BE2C (cell line): ENCODE measurements at regions not wholly inside any gene's neighbourhood (a gene's known extent, or its start where the extent isn't known, plus 50 kb on each side); places are given as distances from the start of the nearest gene placed in this dataset.

Source experiments
- DNase-seq: peaks from one replicate; pipeline ENCODE4 v3.0.0-alpha.2; 2020
- H3K27me3 ChIP-seq: fragments of 250-450 bp; sonication (Bioruptor Pico); 2 replicates; pipeline ENCODE4 v1.5.1; 2020; ENCODE audit warnings: mild to moderate bottlenecking
- H3K36me3 ChIP-seq: fragments of 250-450 bp; sonication (Bioruptor Pico); 2 replicates; pipeline ENCODE4 v1.5.1; 2020; ENCODE audit warnings: mild to moderate bottlenecking
- H3K4me1 ChIP-seq: fragments of 250-450 bp; sonication (Bioruptor Pico); 2 replicates; pipeline ENCODE4 v1.5.1; 2020
- H3K4me3 ChIP-seq: 2 replicates; pipeline ENCODE4 v1.5.1; 2011; ENCODE audit warnings: low read depth, low read length
- H3K9me3 ChIP-seq: fragments of 250-450 bp; sonication (Bioruptor Pico); 2 replicates; pipeline ENCODE4 v1.5.1; 2020
- TF ChIP-seq, protein P1 (sequence below): IDR thresholded peaks from 2 replicates; pipeline ENCODE4 v1.5.1; 2012; ENCODE audit warnings: mild to moderate bottlenecking, low read depth, low read length

DNA sequence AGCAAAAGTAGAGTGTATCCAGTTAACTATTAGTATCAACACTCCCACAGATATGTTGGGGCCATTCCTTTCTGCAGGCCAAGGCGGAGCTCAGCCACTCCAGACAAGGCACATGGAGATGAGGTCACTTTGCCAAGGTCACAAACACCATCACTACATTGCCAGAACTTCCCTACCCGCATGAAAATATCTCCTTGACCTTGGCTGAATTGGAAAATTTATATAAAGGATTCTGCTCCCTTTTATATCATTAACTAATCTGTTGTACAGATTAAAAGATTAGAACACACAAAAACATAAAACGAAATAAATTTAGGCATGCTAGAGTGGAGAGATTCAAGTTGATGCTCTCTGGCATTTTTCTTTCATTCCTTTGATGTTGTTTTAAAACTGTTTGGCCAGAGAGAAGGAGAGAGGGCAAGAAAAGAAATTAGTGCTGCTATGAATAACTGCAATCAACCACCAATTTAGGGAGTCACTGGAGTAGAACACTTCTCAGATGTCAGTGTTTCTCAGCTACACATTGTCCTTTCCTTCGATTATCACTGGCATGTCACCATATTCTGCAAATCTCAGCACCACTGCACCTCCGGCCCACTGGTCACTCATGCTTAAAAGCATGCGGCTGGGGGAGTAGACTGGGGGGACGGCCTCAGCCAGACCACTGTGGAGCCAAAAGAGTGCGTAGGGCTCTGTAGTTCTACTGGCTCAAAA lies 78.7 kb upstream of the ATP1B1 start:
- Histone ChIP-seq H3K4me3 (no peak overlapping the region), H3K36me3 (no peaks in the 10 kb centered on the region), H3K4me1 (peaks cover 13% of the 10 kb centered on the region), H3K27me3 (no peaks in the 10 kb centered on the region), H3K9me3 (no peaks in the 10 kb centered on the region)
- DNase-seq = no peak
- TF ChIP-seq, protein P1, sequence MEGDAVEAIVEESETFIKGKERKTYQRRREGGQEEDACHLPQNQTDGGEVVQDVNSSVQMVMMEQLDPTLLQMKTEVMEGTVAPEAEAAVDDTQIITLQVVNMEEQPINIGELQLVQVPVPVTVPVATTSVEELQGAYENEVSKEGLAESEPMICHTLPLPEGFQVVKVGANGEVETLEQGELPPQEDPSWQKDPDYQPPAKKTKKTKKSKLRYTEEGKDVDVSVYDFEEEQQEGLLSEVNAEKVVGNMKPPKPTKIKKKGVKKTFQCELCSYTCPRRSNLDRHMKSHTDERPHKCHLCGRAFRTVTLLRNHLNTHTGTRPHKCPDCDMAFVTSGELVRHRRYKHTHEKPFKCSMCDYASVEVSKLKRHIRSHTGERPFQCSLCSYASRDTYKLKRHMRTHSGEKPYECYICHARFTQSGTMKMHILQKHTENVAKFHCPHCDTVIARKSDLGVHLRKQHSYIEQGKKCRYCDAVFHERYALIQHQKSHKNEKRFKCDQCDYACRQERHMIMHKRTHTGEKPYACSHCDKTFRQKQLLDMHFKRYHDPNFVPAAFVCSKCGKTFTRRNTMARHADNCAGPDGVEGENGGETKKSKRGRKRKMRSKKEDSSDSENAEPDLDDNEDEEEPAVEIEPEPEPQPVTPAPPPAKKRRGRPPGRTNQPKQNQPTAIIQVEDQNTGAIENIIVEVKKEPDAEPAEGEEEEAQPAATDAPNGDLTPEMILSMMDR = no peak

DNA sequence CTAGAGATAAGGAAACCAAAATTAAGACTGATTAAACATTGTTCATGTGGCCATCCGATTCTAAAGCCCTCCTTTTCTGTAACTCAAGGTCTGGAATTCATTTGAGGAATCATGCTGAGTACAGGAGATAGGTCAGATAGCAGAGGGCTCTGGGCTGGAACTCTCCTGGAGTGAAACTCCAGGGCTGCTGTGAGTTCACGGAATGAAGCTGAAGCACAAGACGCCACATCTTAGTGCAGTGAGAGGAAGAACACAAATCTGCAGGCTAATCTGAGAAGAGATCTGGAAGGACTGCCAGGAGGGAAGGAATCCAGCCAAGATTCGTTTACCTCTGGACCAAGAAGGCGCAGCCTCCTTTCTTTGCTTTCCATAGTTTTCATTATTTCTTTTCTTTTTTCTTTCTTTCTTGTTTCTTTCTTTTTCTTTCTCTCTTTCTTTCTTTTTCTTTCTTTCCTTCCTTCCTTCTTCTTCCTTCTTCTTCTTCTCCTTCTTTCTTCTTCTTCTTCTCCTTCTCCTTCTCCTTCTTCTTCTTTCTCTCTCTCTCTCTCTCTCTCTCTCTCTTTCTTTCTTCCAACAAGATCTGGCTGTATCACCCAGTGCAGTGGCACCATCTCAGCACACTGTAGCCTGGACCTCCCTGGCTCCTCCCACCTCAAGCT lies 74.8 kb upstream of the ATP1B1 start:
- H3K4me1 ChIP-seq = peaks cover 6% of the 10 kb centered on the region
- no peak for DNase-seq

GRCh38 chr1:169041366-169041765 lies 65.1 kb upstream of the ATP1B1 start:
- TF ChIP-seq, protein P1 = no peak

More for the DNA sequence above, 74.8 kb upstream of the ATP1B1 start:
- TF ChIP-seq, protein P1 = no peak
- no peaks in the 10 kb centered on the region for H3K9me3 ChIP-seq
- H3K4me3 ChIP-seq = no peak overlapping the region
- H3K36me3 ChIP-seq = no peaks in the 10 kb centered on the region
- H3K27me3 ChIP-seq = no peaks in the 10 kb centered on the region

GRCh38 chr1:169042377-169042776 lies 64.1 kb upstream of the ATP1B1 start:
- Histone ChIP-seq H3K4me1 (no peaks in the 10 kb centered on the region), H3K27me3 (no peaks in the 10 kb centered on the region), H3K4me3 (no peak overlapping the region), H3K9me3 (no peaks in the 10 kb centered on the region), H3K36me3 (no peaks in the 10 kb centered on the region)
- DNase-seq = no peak
- TF ChIP-seq, protein P1 = no peak

More at GRCh38 chr1:169041366-169041765, 65.1 kb upstream of the ATP1B1 start:
- Histone ChIP-seq H3K4me1 (no peaks in the 10 kb centered on the region), H3K9me3 (no peaks in the 10 kb centered on the region), H3K36me3 (no peaks in the 10 kb centered on the region), H3K27me3 (no peaks in the 10 kb centered on the region), H3K4me3 (no peak overlapping the region)
- DNase-seq = no peak

DNA sequence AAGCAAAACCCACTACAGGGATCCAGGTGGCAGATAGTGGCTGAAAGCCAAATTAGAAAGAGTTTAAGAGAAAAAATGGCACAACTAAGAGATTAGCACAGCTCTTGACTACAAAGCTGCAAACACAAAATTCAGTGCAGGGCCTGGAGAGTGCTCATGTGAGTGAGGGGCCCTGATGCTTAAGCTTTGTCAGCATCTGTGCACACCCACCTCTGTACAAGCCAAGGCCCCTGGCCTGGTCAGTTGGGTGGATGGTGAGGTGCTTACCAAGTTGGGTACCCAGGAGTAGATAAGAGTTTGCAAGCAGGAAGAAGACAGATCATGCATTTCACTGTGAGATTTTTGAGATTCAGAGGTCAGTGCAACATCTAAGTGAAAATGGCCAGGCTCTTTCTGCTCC lies 62.7 kb upstream of the ATP1B1 start:
- H3K4me3 ChIP-seq = no peak overlapping the region
- no peaks in the 10 kb centered on the region for H3K27me3 ChIP-seq
- TF ChIP-seq, protein P1 = no peak
- no peaks in the 10 kb centered on the region for H3K36me3 ChIP-seq
- H3K4me1 ChIP-seq = no peaks in the 10 kb centered on the region
- no peaks in the 10 kb centered on the region for H3K9me3 ChIP-seq
- DNase-seq = no peak

DNA sequence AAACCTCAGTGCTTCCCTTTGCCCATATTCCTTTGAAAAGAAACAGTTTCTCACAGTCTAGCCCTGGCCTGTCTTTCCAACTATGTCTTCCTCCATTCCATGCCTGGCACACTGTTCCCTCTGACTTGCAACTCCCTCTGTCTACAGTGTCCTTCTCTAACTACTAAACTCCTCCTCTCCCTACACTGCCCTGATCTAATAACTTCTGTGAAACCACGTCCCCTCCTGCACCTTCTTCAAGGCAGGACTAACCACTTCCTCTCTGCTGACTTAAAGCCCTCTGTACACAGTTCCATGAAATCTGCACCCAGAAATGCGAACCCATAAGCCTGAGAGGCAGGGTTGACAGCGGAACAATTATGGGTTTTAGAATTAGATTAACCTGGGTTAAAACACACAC lies 62.2 kb upstream of the ATP1B1 start:
- no peaks in the 10 kb centered on the region for H3K27me3 ChIP-seq
- no peak overlapping the region for H3K4me3 ChIP-seq
- H3K4me1 ChIP-seq = no peaks in the 10 kb centered on the region
- H3K36me3 ChIP-seq = no peaks in the 10 kb centered on the region
- TF ChIP-seq, protein P1 = no peak
- no peaks in the 10 kb centered on the region for H3K9me3 ChIP-seq
- DNase-seq = no peak
